ENCODE measurements at regions not wholly inside any gene's neighbourhood (a gene's known extent, or its start where the extent isn't known, plus 50 kb on each side); places are given as distances from the start of the nearest gene placed in this dataset.

DNA sequence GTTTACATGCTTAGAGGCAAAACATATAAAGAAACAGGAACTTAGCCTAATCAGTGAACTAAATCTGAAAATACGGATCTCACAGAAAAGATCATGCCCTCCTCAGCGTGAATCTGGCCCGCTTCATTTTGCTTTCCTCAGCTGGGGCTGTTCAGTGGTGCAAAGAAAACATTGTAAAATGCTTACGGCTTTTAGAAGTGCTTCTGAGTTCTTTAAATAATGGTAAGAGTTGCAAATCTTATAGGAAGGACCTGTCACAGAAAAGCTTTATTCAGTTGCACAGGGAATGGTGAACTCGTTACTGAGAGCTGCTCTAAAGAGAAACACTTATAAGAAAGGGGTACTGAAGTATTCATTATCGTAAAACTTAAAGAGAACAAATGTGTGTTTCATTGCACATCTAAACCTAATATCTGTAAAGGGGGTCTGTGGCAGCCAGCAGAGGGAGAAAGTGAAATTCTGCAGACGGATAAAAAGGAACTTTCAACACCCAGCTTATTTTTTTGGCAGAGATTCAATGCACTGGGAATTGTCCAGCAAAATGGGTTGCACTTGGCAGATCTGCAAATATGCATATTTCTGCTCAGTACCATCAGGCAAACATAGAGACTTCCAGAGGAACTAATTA lies 139.2 kb upstream of the ANK2 start:
- H3K4ac ChIP-seq (ENCODE audit: low read depth, low read length) = no peak overlapping the region
- H3K9me3 Mint-ChIP-seq = no peaks in the 10 kb centered on the region
- H3K27me3 ChIP-seq (ENCODE audit: insufficient read depth, low read length) = no peaks in the 10 kb centered on the region
- H3K4me2 ChIP-seq (ENCODE audit: insufficient read depth, insufficient read length, low read length) = no peak overlapping the region
- H3K14ac ChIP-seq (ENCODE audit: insufficient read depth, low read length) = no peak overlapping the region
- no peak overlapping the region for H3K4me3 Mint-ChIP-seq
- H4K20me1 ChIP-seq (ENCODE audit: control insufficient read depth, insufficient read depth, insufficient read length) = no peaks in the 10 kb centered on the region
- no peak overlapping the region for H2AK5ac ChIP-seq (ENCODE audit: insufficient read length, low read length)
- H3K18ac ChIP-seq (ENCODE audit: insufficient read length, low read depth, low read length) = no peak overlapping the region
- no peaks in the 10 kb centered on the region for H3K27me3 Mint-ChIP-seq (ENCODE audit: low read depth)
- H4K8ac ChIP-seq (replicated peaks; ENCODE audit: insufficient read length, low read depth, low read length) = no peak overlapping the region
- no peak overlapping the region for H2AFZ ChIP-seq (ENCODE audit: low read length)
- no peaks in the 10 kb centered on the region for H3K9me3 ChIP-seq (ENCODE audit: control insufficient read depth, low read depth, low read length)
- H3K9ac ChIP-seq (ENCODE audit: extremely low read depth, insufficient read length, low read length) = no peak overlapping the region
- TF ChIP-seq, protein P1, sequence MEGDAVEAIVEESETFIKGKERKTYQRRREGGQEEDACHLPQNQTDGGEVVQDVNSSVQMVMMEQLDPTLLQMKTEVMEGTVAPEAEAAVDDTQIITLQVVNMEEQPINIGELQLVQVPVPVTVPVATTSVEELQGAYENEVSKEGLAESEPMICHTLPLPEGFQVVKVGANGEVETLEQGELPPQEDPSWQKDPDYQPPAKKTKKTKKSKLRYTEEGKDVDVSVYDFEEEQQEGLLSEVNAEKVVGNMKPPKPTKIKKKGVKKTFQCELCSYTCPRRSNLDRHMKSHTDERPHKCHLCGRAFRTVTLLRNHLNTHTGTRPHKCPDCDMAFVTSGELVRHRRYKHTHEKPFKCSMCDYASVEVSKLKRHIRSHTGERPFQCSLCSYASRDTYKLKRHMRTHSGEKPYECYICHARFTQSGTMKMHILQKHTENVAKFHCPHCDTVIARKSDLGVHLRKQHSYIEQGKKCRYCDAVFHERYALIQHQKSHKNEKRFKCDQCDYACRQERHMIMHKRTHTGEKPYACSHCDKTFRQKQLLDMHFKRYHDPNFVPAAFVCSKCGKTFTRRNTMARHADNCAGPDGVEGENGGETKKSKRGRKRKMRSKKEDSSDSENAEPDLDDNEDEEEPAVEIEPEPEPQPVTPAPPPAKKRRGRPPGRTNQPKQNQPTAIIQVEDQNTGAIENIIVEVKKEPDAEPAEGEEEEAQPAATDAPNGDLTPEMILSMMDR (conservative IDR thresholded peaks at IDR 0.05) = no peak
- no peak overlapping the region for H2BK120ac ChIP-seq (ENCODE audit: low read depth, low read length, poor library complexity, severe bottlenecking)
- no peak overlapping the region for H2BK5ac ChIP-seq (ENCODE audit: insufficient read length, low read length)
- H4K5ac ChIP-seq (ENCODE audit: insufficient read length, low read depth, low read length) = no peak overlapping the region
- H3K27ac Mint-ChIP-seq = peak overlapping the region in 1 of 3 experiments; percentile 95; a peak in 2 of 7 replicates
- no peaks in the 10 kb centered on the region for H3K79me1 ChIP-seq (ENCODE audit: insufficient read depth, low read depth, low read length, poor library complexity, severe bottlenecking)
- no peak overlapping the region for H3T11ph ChIP-seq (ENCODE audit: low read length)
- peaks cover 13 to 14% of the 10 kb centered on the region in 2 experiments; a peak in 3 of 4 replicates for H3K4me1 Mint-ChIP-seq
- no peaks in the 10 kb centered on the region for H3K23me2 ChIP-seq (ENCODE audit: insufficient read length, low read depth, low read length, poor library complexity, severe bottlenecking)
- no CpG with 5 or more reads among the region's 7 CpGs for WGBS (ENCODE audit: extremely low coverage, insufficient read length, low lambda C conversion rate)
- H3K36me3 Mint-ChIP-seq (ENCODE audit: insufficient read depth in 1 of 3, low read depth in 3 of 3) = peaks cover 0 to 3% (median 0%) of the 10 kb centered on the region in 3 experiments; a peak in 3 of 7 replicates
- H3K56ac ChIP-seq (ENCODE audit: insufficient read length, low read depth, low read length) = no peak overlapping the region
- no peak for DNase-seq
- no peaks in the 10 kb centered on the region for H3K79me2 ChIP-seq (ENCODE audit: insufficient read depth, low read length)
- no peak overlapping the region for H2BK20ac ChIP-seq (ENCODE audit: low read depth, low read length, poor library complexity, severe bottlenecking)
- no peak overlapping the region for H2BK15ac ChIP-seq (ENCODE audit: low read depth, low read length)
- H3K23ac ChIP-seq (ENCODE audit: insufficient read length, low read depth, low read length) = no peak overlapping the region
- no peak overlapping the region for H2BK12ac ChIP-seq (ENCODE audit: insufficient read length, low read depth, low read length)
- peaks cover 5% of the 10 kb centered on the region; the same call in 1 of the 2 replicates for H3K4me1 ChIP-seq (ENCODE audit: insufficient read depth, low read length)
- no peak overlapping the region for H3K27ac ChIP-seq (ENCODE audit: insufficient read length, low read depth, low read length)
- H4K91ac ChIP-seq (ENCODE audit: insufficient read length, low read depth, low read length) = no peak overlapping the region

Data from H9 (cell line).